Posterior cingulate gyrus (tissue), 11 donors: ENCODE measurements at regions not wholly inside any gene's neighbourhood (a gene's known extent, or its start where the extent isn't known, plus 50 kb on each side); places are given as distances from the start of the nearest gene placed in this dataset.
"Not testable (repeated sequence)": the region's sequence is repeated elsewhere in the genome, so short reads cannot be mapped to it uniquely, and the experiment has no call there.

Experiments
- DNase-seq, 10 donors: peaks; one replicate each; pipeline versions ENCODE4 v3.0.0 to v3.0.0-alpha.2; 2020 to 2021; ENCODE audit warnings: mixed read lengths in 3 of 10
- intact Hi-C: fragments of 100-400 bp; cut with DNase I; formaldehyde crosslinking; loops from one replicate; pipeline ENCODE4 v1.15.1; 2023

- intact Hi-C loops = no loop called here
Observed at GRCh38 chrX:34288782-34289181, 156.7 kb upstream of the FAM47A start.

DNA sequence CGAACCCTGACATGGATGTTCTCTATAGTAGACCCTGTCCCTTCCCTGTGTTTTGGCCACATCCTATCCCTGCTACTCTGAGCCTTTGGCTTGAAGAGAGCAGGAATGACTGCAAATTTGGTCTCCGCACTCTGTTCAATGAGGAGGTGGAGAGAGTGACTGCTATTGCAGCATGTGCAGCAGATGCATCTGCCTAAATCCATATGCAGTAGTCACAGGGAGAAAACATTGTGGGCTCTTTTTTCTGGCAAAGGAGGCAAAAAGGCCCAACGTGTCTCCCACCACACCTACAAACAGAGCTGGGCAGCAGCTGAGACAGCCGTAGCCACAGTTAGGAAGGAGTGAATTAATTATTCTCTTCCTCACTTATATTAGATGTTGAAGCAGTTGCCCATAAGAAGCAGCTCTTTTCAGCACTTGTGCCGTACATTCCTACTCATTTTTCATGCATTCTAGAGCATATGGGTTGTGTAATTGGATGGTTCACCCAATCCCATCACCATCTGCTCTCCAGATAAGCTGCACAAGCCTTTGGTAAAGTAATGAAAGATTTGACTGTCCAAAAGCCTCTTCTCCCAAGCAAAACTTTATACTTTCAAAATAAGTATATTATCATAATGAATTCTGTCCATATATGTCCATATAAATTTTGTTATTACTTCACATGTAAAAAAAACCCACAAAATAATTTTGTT is 147.9 kb upstream of the FAM47A start:
- intact Hi-C loops = loop anchor here (10.0 kb wide), 1 partner anchor 845 kb away; no protein-coding TSS in a partner anchor

More at GRCh38 chrX:34288782-34289181, 156.7 kb upstream of the FAM47A start:
- DNase-seq = no peak

GRCh38 chrX:34275699-34276098 is 143.6 kb upstream of the FAM47A start:
- intact Hi-C loops = loop anchor here (10.0 kb wide), 1 partner anchor 841 kb away; no protein-coding TSS in a partner anchor
- DNase-seq = no peak

More for the DNA sequence above, 147.9 kb upstream of the FAM47A start:
- DNase-seq = no peak

GRCh38 chrX:34270434-34270833 is 138.3 kb upstream of the FAM47A start:
- intact Hi-C loops = loop anchor here (10.0 kb wide), 1 partner anchor 836 kb away; no protein-coding TSS in a partner anchor
- no peak for DNase-seq

DNA sequence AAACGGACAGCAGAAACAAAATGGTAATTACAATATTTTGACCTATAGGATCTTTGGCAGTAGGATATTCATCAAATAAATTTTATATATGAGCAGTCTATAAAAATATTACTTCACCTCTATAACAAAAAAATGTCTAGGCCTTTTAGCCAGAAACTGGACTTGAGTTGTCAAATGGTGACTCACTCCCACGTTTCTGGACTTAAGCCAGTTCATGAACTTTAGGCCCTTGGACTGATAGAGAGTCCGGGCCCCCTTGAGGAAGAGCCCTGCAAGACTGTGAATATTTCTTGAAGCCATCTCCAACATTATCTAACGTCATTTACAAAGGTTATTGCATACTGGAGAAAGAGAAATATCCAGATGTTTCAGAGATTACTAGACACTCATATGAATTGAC is 106.8 kb upstream of the FAM47A start:
- intact Hi-C loops = no loop called here
- no peak for DNase-seq

GRCh38 chrX:34230156-34230555 is 98.0 kb upstream of the FAM47A start:
- intact Hi-C loops, DNase-seq: not testable (repeated sequence)

DNA sequence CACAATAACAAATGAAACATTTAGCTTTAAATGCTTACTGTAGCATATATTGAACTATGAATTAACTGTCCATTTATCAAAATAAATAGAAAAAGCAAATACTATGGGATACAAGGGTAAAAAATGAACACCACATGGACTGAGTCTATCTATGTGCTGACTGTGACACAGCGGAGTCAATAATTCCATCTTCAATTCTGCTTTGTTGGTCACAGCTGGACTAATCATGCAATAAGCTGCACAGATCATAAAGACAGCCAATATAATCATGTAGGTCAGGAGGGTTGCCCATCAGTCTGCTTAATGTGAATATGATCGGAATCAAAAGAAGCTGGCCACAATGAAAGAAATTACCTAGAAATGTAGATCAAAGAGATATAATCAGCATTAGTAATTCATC is 95.7 kb upstream of the FAM47A start:
- intact Hi-C loops = no loop called here
- DNase-seq = no peak

GRCh38 chrX:34223574-34223973 is 91.5 kb upstream of the FAM47A start:
- no peak for DNase-seq
- intact Hi-C loops = no loop called here

- no peak for DNase-seq
- intact Hi-C loops = no loop called here
Observed at GRCh38 chrX:34218063-34218462, 85.9 kb upstream of the FAM47A start.

DNA sequence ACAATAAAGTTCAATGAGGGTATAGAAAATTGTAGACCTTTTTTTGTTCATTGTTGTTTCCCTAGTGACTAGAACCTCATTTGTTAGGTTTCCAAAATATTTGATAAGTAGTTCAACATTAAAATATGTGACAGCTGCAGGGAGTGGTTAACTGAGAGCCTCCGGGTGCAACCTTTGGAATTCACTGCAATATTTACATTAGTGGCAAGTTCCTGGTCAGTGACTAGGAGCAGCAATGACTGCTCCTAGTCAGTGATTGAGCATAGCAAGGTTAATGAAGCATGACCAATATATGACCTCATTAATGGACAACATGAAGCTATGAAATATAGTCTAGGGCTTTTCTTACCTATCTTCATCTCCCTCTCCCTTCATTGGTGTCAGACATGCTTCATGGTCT is 65.8 kb upstream of the FAM47A start:
- DNase-seq = no peak
- intact Hi-C loops = no loop called here
